Thyroid gland (tissue), 4 donors: ENCODE measurements at regions not wholly inside any gene's neighbourhood (a gene's known extent, or its start where the extent isn't known, plus 50 kb on each side); places are given as distances from the start of the nearest gene placed in this dataset.
"Not testable (repeated sequence)": the region's sequence is repeated elsewhere in the genome, so short reads cannot be mapped to it uniquely, and the experiment has no call there.

Experiments used
- DNase-seq, 2 donors: peaks; one replicate each; pipeline ENCODE4 v3.0.0-alpha.2; 2019
- H3K27ac ChIP-seq, 3 donors: fragments of 200-600 bp; sonication (generic); 1 replicate in 2 of 3; 2 replicates in 1 of 3; pipeline ENCODE4 v1.5.1; 2016 to 2019; ENCODE audit warnings: mild to moderate bottlenecking in 1 of 3, moderate library complexity in 1 of 3
- H3K27me3 ChIP-seq: fragments of 200-600 bp; sonication (generic); one replicate; pipeline ENCODE4 v1.5.1; 2019
- H3K36me3 ChIP-seq, 2 donors: fragments of 200-600 bp; sonication (generic); one replicate each; pipeline ENCODE4 v1.5.1; 2016 to 2019
- H3K4me1 ChIP-seq, 2 donors: fragments of 200-600 bp; sonication (generic); one replicate each; pipeline ENCODE4 v1.5.1; 2017 to 2019
- H3K4me3 ChIP-seq, 3 donors: fragments of 200-600 bp; sonication (generic); replicated peaks in 1 of 3; 1 replicate in 2 of 3; 2 replicates in 1 of 3; pipeline ENCODE4 v1.5.1; 2016; ENCODE audit warnings: mild to moderate bottlenecking in 1 of 3
- H3K9me3 ChIP-seq: fragments of 200-600 bp; sonication (generic); one replicate; pipeline ENCODE4 v1.5.1; 2017
- CTCF ChIP-seq, 6 experiments: fragments of 200-600 bp in 3 of 6; fragments of 450-650 bp in 3 of 6; sonication (generic) in 3 of 6; IDR thresholded peaks; one replicate each; pipeline ENCODE4 v1.5.1; 2016 to 2019; ENCODE audit warnings: antibody characterized with exemption in 6 of 6, mild to moderate bottlenecking in 2 of 6, inconsistent platforms in 1 of 6, moderate library complexity in 1 of 6
- POLR2A ChIP-seq, 2 donors: fragments of 450-650 bp; IDR thresholded peaks; one replicate each; pipeline ENCODE4 v1.6.1; 2017; ENCODE audit warnings: antibody characterized with exemption in 2 of 2, mild to moderate bottlenecking in 2 of 2, moderate library complexity in 1 of 2
- WGBS, 2 donors: methylation state at CpG; one replicate each; pipeline ENCODE4 v1.1.5; 2017; 5-methylcytosine and 5-hydroxymethylcytosine counted together
- intact Hi-C: fragments of 100-400 bp; cut with DNase I; formaldehyde crosslinking; loops from one replicate; pipeline ENCODE4 v1.15.1; 2023

- WGBS, 2 donors, result 92 to 93% methylated on average over 7 of the region's 7 CpGs
- no peak for TF ChIP-seq CTCF (IDR thresholded peaks at IDR 0.05)
- no peak for TF ChIP-seq POLR2A (IDR thresholded peaks at IDR 0.05)
- no peak for DNase-seq
- no peak overlapping the region for H3K27ac ChIP-seq
- H3K36me3 ChIP-seq, result no peaks in the 10 kb centered on the region
- no peak overlapping the region for H3K4me3 ChIP-seq
- H3K4me1 ChIP-seq, result no peaks in the 10 kb centered on the region
- no peaks in the 10 kb centered on the region for H3K9me3 ChIP-seq
- no peaks in the 10 kb centered on the region for H3K27me3 ChIP-seq
- intact Hi-C loops, result no loop called here
Observed at GRCh38 chr7:155394413-155394812, 63.5 kb upstream of the EN2 start.

GRCh38 chr7:155395176-155395797 lies 62.6 kb upstream of the EN2 start:
- Histone ChIP-seq H3K4me3 (no peak overlapping the region), H3K9me3 (no peaks in the 10 kb centered on the region), H3K36me3 (no peaks in the 10 kb centered on the region), H3K27ac (no peak overlapping the region), H3K4me1 (no peaks in the 10 kb centered on the region), H3K27me3 (no peaks in the 10 kb centered on the region)
- intact Hi-C loops, result no loop called here
- 52 to 56% methylated on average over 17 of the region's 17 CpGs for WGBS, 2 donors
- TF ChIP-seq CTCF (IDR thresholded peaks at IDR 0.05), result no peak
- no peak for TF ChIP-seq POLR2A (IDR thresholded peaks at IDR 0.05)
- no peak for DNase-seq

GRCh38 chr7:155396661-155397060 lies 61.3 kb upstream of the EN2 start:
- intact Hi-C loops, result no loop called here
- no peaks in the 10 kb centered on the region for H3K27me3 ChIP-seq
- TF ChIP-seq POLR2A (IDR thresholded peaks at IDR 0.05) (no peak), CTCF (IDR thresholded peaks at IDR 0.05) (no peak)
- WGBS, 2 donors, result 75 to 81% methylated on average over 12 to 16 of the region's 16 CpGs
- H3K27ac ChIP-seq, result no peak overlapping the region
- no peaks in the 10 kb centered on the region for H3K4me1 ChIP-seq
- no peaks in the 10 kb centered on the region for H3K36me3 ChIP-seq
- DNase-seq, result no peak
- no peaks in the 10 kb centered on the region for H3K9me3 ChIP-seq
- no peak overlapping the region for H3K4me3 ChIP-seq

- H3K4me1 ChIP-seq, H3K27me3 ChIP-seq, intact Hi-C loops, H3K27ac ChIP-seq, DNase-seq, H3K36me3 ChIP-seq, H3K9me3 ChIP-seq, H3K4me3 ChIP-seq: not testable (repeated sequence)
- 78 to 81% methylated on average over 19 to 23 of the region's 49 CpGs for WGBS, 2 donors
Observed at GRCh38 chr7:155397758-155398714, 59.9 kb upstream of the EN2 start.

GRCh38 chr7:155398944-155399343 lies 59.0 kb upstream of the EN2 start:
- 74 to 80% methylated on average over 14 of the region's 14 CpGs for WGBS, 2 donors
- no peak for TF ChIP-seq CTCF (IDR thresholded peaks at IDR 0.05)
- no peak for TF ChIP-seq POLR2A (IDR thresholded peaks at IDR 0.05)
- intact Hi-C loops, result no loop called here
- no peaks in the 10 kb centered on the region for H3K9me3 ChIP-seq
- no peak for DNase-seq
- no peak overlapping the region for H3K27ac ChIP-seq
- H3K4me1 ChIP-seq, result no peaks in the 10 kb centered on the region
- H3K27me3 ChIP-seq, result no peaks in the 10 kb centered on the region
- no peaks in the 10 kb centered on the region for H3K36me3 ChIP-seq
- no peak overlapping the region for H3K4me3 ChIP-seq
